ENCODE measurements at regions not wholly inside any gene's neighbourhood (a gene's known extent, or its start where the extent isn't known, plus 50 kb on each side); places are given as distances from the start of the nearest gene placed in this dataset.

DNA sequence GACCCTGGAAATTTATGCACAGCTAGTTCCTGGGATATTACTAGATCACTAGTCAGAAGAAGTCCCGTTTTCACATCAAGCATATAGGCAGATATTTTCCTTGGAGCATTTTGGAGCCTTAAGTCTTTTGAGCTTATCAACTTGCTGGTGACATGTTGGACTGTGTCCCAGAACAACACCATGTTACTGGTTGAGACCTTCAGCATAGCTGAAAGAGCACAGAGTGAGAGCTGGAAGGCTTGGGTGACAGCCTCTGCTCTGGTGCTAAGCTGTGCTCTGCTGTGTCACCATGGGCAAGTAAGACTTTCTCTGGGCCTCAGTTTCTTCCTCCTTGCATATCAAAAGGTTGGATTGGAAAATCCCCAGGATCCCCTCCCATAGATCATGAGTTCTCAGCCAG is 116.6 kb upstream of the FRMPD4 start:
- DNase-seq (ENCODE audit: low spot score in 2 of 2): no peak
- no peaks in the 10 kb centered on the region for H3K9me3 ChIP-seq
- no peak overlapping the region for H3K27ac ChIP-seq
- H3K4me1 ChIP-seq: no peaks in the 10 kb centered on the region
- intact Hi-C loops (cut with DNase I; ENCODE audit: low total_unique reads): no loop called here
- H3K36me3 ChIP-seq: no peaks in the 10 kb centered on the region
- H3K4me3 ChIP-seq: no peak overlapping the region
- TF ChIP-seq POLR2AphosphoS5 (IDR thresholded peaks at IDR 0.05): no peak
- TF ChIP-seq POLR2A (IDR thresholded peaks at IDR 0.05): no peak
- TF ChIP-seq, protein P1, sequence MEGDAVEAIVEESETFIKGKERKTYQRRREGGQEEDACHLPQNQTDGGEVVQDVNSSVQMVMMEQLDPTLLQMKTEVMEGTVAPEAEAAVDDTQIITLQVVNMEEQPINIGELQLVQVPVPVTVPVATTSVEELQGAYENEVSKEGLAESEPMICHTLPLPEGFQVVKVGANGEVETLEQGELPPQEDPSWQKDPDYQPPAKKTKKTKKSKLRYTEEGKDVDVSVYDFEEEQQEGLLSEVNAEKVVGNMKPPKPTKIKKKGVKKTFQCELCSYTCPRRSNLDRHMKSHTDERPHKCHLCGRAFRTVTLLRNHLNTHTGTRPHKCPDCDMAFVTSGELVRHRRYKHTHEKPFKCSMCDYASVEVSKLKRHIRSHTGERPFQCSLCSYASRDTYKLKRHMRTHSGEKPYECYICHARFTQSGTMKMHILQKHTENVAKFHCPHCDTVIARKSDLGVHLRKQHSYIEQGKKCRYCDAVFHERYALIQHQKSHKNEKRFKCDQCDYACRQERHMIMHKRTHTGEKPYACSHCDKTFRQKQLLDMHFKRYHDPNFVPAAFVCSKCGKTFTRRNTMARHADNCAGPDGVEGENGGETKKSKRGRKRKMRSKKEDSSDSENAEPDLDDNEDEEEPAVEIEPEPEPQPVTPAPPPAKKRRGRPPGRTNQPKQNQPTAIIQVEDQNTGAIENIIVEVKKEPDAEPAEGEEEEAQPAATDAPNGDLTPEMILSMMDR (IDR thresholded peaks at IDR 0.05): no peak
- H3K27me3 ChIP-seq: no peaks in the 10 kb centered on the region

GRCh38 chrX:12026481-12026880 is 111.8 kb upstream of the FRMPD4 start:
- DNase-seq (ENCODE audit: low spot score in 2 of 2): no peak

DNA sequence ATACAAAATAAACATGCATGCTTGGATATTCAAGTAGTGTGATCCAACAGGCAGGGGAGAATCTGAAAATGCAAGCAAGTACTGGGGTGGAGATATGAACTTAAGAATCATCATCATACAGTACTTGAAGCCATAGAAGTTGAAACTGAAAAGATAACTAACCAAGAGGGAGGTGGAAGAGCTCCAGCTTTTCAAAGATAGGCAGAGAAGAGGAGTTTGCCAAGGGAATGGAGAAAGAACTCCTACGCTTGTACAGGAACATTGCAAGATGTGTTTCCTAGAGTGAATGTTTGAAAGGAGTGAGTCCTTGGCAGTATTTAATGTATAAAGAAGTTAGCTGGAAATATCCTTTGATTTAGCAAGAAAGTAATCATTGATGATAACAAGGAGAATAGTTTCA is 106.2 kb upstream of the FRMPD4 start:
- Histone ChIP-seq H3K27me3 (peaks cover 0 to 23% of the 10 kb centered on the region in 2 donors), H3K4me3 (no peak overlapping the region), H3K27ac (no peak overlapping the region), H3K4me1 (no peaks in the 10 kb centered on the region), H3K36me3 (no peaks in the 10 kb centered on the region), H3K9me3 (no peaks in the 10 kb centered on the region)
- TF ChIP-seq POLR2AphosphoS5 (IDR thresholded peaks at IDR 0.05) (no peak), POLR2A (IDR thresholded peaks at IDR 0.05) (no peak)
- TF ChIP-seq, protein P1 (IDR thresholded peaks at IDR 0.05): no peak
- no peak for DNase-seq (ENCODE audit: low spot score in 2 of 2)
- intact Hi-C loops (cut with DNase I; ENCODE audit: low total_unique reads): loop anchor here (10.0 kb wide), 1 partner anchor 603 kb away; no protein-coding TSS in a partner anchor

More at GRCh38 chrX:12026481-12026880, 111.8 kb upstream of the FRMPD4 start:
- H3K4me3 ChIP-seq: no peak overlapping the region
- no peaks in the 10 kb centered on the region for H3K36me3 ChIP-seq
- intact Hi-C loops (cut with DNase I; ENCODE audit: low total_unique reads): no loop called here
- peaks cover 0 to 11% of the 10 kb centered on the region in 2 donors for H3K27me3 ChIP-seq
- no peak overlapping the region for H3K27ac ChIP-seq
- no peaks in the 10 kb centered on the region for H3K4me1 ChIP-seq
- H3K9me3 ChIP-seq: no peaks in the 10 kb centered on the region
- TF ChIP-seq POLR2A (IDR thresholded peaks at IDR 0.05): no peak
- TF ChIP-seq POLR2AphosphoS5 (IDR thresholded peaks at IDR 0.05): no peak
- TF ChIP-seq, protein P1 (IDR thresholded peaks at IDR 0.05): no peak

- TF ChIP-seq, protein P1 (IDR thresholded peaks at IDR 0.05): no peak
- DNase-seq (ENCODE audit: low spot score in 2 of 2): no peak
- Histone ChIP-seq H3K36me3 (no peaks in the 10 kb centered on the region), H3K27ac (no peak overlapping the region), H3K27me3 (peaks cover 0 to 12% of the 10 kb centered on the region in 2 donors), H3K4me3 (no peak overlapping the region), H3K4me1 (no peaks in the 10 kb centered on the region), H3K9me3 (no peaks in the 10 kb centered on the region)
- intact Hi-C loops (cut with DNase I; ENCODE audit: low total_unique reads): loop anchor here (10.0 kb wide), 1 partner anchor 600 kb away; no protein-coding TSS in a partner anchor
Measured at GRCh38 chrX:12034741-12035140, 103.5 kb upstream of the FRMPD4 start.

GRCh38 chrX:12042615-12043014 is 95.7 kb upstream of the FRMPD4 start:
- H3K27me3 ChIP-seq: no peaks in the 10 kb centered on the region
- intact Hi-C loops (cut with DNase I; ENCODE audit: low total_unique reads): no loop called here

More at GRCh38 chrX:12042615-12043014, 95.7 kb upstream of the FRMPD4 start:
- Histone ChIP-seq H3K36me3 (no peaks in the 10 kb centered on the region), H3K4me3 (no peak overlapping the region), H3K4me1 (no peaks in the 10 kb centered on the region), H3K9me3 (peaks cover 0 to 8% of the 10 kb centered on the region in 2 donors), H3K27ac (no peak overlapping the region)
- TF ChIP-seq, protein P1 (IDR thresholded peaks at IDR 0.05): no peak
- no peak for TF ChIP-seq POLR2AphosphoS5 (IDR thresholded peaks at IDR 0.05)
- DNase-seq (ENCODE audit: low spot score in 2 of 2): no peak

Measured in breast epithelium (tissue), 4 donors.